ENCODE measurements at regions not wholly inside any gene's neighbourhood (a gene's known extent, or its start where the extent isn't known, plus 50 kb on each side); places are given as distances from the start of the nearest gene placed in this dataset.

GRCh38 chr6:122524056-122524455, 52.4 kb upstream of the SERINC1 start:
- no peak for DNase-seq

DNA sequence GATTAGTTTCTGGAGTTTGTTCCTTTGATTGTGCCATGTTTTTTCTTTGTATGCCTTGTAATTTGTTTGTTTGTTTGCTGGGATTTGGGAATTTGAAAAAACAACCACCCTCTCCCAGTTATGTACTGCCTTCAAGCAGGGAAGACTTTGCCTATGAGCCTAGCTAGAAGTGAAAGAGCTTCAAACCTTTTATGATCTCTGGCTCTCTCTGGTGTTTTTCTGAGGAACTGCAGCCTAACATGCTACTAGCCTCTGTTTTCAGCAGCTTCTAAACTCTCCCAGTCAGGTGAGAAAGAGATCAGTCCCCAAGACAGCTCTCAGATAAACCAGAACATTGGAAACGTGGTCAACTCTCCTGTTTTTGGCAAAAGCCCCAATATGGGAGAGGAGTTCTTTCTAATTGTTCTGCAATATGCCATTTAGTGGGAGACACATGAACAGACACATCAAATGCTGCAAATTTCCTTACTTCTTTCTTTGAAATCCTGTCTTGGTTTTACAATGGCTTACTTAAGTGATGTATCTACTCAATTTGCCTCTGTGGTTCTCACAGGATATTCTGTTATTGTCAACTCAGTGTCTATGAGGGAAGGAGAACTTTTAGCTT, 58.9 kb upstream of the SERINC1 start:
- peak; percentile 56 to 87 (median 77) for DNase-seq

DNA sequence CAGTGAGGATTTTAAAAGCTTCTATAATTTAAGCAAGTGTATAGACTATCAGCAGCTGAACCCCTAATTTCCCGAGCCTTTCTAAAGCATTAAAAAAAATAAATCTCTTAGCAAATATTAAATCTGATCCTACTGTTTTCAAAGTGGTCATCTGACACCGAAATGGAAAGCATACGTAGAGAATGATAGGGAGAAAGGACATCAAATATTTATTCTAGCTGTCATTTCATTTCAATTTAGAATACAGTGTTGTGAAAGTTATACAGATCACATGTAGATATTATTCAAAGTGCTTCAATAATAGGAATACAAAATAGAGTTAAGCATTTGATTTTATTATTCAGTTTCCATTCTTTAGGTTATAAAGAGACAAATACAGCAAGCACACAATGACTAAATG, 61.9 kb upstream of the PKIB start:
- peak in 1 of 3 experiments; percentile 75 for DNase-seq

DNA sequence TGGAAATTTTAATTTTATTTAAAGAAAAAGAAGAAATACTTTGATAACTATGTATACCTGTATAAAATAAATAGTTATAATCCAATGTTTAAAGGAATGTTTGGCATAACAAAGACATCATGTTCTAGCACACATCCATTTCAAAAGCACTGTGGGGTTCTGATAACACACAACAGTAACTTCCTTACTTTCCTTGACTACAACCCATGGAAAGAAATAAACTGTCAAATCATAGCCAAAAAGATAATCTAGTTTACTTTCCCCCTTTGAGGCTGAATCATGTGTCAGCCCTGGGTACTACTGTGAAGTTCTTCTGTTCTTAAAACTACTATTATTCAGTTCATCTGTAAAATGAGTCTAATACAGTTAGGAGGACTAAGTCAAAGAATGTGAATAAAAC, 61.4 kb upstream of the PKIB start:
- no peak for DNase-seq

DNA sequence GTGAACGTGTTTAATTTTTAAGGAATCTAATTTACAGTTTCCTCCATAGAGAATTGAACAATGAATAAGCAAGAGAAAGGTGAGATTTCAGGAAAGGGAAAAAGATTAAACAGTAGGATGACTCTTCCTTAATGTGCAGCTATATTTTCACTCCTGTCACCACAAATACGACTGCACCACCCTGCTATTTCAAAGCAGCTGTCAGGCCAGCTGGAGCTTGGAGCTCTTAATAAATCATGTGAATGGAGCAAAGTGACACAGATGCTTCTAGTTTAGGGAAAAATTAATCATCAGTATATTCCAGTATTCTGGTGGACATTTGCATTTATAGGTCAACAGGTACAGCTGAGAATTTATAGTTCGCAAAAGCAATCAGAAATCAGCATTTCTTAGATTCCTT, 56.5 kb upstream of the PKIB start:
- peak in 2 of 3 experiments; percentile 53 to 86 for DNase-seq

DNA sequence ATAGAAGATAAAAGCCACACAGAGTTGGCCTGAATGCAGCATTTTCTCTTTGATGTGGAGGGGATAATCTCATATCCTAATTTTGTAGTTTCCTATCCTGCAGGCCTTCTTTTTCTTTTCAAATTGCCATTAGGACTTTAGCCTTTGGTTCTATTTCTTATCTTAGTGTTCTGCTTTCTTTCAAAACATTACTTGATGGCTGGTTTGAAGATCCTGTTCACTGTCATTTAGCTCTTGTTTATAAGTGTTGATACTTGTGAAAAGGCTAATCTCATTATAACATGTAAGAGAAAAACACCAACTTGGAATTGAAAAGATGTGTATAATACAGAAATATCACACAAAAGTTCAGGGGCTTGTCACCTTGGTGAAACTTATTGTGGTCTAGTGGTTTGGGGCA, 54.6 kb upstream of the PKIB start:
- DNase-seq = no peak

DNA sequence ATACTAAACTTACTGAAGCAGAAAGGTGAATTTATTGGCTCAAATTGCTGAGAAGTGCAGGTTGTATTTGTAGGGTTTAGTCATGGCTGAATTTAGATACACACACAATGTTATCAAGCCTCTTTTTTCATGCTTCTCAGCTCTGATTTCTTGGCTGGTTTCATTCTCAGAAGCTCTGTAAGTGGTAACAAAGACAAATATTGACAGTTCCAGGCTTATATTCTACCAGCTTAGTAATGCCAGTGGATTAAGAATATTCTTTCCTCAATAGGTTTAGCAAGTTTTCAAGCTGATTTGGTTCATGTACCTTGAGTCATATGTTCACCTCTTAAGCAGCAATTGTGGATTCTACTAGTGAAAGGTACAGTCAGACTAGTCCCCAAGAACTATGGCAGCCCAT, 52.1 kb upstream of the PKIB start:
- no peak for DNase-seq
